ENCODE measurements at regions not wholly inside any gene's neighbourhood (a gene's known extent, or its start where the extent isn't known, plus 50 kb on each side); places are given as distances from the start of the nearest gene placed in this dataset.

- DNase-seq (no peak), ATAC-seq (ENCODE audit: insufficient read depth, low FRiP score) (no peak)
- Histone ChIP-seq H3K9me3 (ENCODE audit: control insufficient read depth in 4 of 4, insufficient read depth in 3 of 4, low read length in 3 of 4) (peaks cover 0 to 3% (median 0%) of the 10 kb centered on the region in 4 donors), H3K4me3 (no peak overlapping the region), H3K27me3 (ENCODE audit: control insufficient read depth in 3 of 3, insufficient read depth in 3 of 3, low read length in 2 of 3) (no peaks in the 10 kb centered on the region), H3K27ac (ENCODE audit: low read depth in 1 of 2, low read length in 1 of 2) (no peak overlapping the region), H3K4me1 (ENCODE audit: control insufficient read depth in 5 of 5, insufficient read depth in 5 of 5, low read length in 5 of 5) (no peaks in the 10 kb centered on the region), H3K36me3 (ENCODE audit: control insufficient read depth in 4 of 4, insufficient read depth in 4 of 4, low read length in 4 of 4) (no peaks in the 10 kb centered on the region), H3K9ac (ENCODE audit: insufficient read depth in 1 of 2, low read length in 2 of 2) (no peak overlapping the region)
- 68 to 72% methylated on average over 4 of the region's 4 CpGs for WGBS, 2 donors
- TF ChIP-seq, protein P1, sequence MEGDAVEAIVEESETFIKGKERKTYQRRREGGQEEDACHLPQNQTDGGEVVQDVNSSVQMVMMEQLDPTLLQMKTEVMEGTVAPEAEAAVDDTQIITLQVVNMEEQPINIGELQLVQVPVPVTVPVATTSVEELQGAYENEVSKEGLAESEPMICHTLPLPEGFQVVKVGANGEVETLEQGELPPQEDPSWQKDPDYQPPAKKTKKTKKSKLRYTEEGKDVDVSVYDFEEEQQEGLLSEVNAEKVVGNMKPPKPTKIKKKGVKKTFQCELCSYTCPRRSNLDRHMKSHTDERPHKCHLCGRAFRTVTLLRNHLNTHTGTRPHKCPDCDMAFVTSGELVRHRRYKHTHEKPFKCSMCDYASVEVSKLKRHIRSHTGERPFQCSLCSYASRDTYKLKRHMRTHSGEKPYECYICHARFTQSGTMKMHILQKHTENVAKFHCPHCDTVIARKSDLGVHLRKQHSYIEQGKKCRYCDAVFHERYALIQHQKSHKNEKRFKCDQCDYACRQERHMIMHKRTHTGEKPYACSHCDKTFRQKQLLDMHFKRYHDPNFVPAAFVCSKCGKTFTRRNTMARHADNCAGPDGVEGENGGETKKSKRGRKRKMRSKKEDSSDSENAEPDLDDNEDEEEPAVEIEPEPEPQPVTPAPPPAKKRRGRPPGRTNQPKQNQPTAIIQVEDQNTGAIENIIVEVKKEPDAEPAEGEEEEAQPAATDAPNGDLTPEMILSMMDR (IDR thresholded peaks at IDR 0.05; ENCODE audit: control extremely low read depth, extremely low read depth) = no peak
Observed at GRCh38 chr4:153997516-153997915, 208.6 kb upstream of the SFRP2 start.

DNA sequence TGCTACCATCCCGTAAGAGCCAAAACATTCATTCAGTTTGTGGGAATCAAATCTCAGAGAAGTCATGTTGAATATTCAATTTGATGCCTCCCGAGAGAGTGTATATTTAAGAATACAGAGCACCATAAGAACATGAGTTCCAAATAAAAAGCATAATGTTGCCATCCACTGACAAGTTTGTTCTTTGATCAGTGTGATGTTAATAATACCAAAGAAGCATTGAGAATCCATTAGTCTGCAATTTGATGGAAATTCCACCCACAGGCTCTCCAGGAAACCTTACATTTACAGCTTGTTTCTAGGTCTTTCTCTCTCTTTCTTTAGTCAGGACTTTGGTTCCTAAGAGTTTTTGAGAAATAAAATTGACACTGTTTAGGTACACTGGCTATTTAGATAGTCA is 200.6 kb upstream of the SFRP2 start:
- ATAC-seq (ENCODE audit: insufficient read depth, low FRiP score) (no peak), DNase-seq (no peak)
- Histone ChIP-seq H3K4me1 (ENCODE audit: control insufficient read depth in 5 of 5, insufficient read depth in 5 of 5, low read length in 5 of 5) (no peaks in the 10 kb centered on the region), H3K9ac (ENCODE audit: insufficient read depth in 1 of 2, low read length in 2 of 2) (no peak overlapping the region), H3K9me3 (ENCODE audit: control insufficient read depth in 4 of 4, insufficient read depth in 3 of 4, low read length in 3 of 4) (peaks cover 0 to 5% (median 0%) of the 10 kb centered on the region in 4 donors), H3K27me3 (ENCODE audit: control insufficient read depth in 3 of 3, insufficient read depth in 3 of 3, low read length in 2 of 3) (no peaks in the 10 kb centered on the region), H3K27ac (ENCODE audit: low read depth in 1 of 2, low read length in 1 of 2) (no peak overlapping the region), H3K4me3 (no peak overlapping the region), H3K36me3 (ENCODE audit: control insufficient read depth in 4 of 4, insufficient read depth in 4 of 4, low read length in 4 of 4) (no peaks in the 10 kb centered on the region)
- WGBS, 2 donors = 93 to 96% methylated on average over 2 of the region's 2 CpGs
- TF ChIP-seq, protein P1 (IDR thresholded peaks at IDR 0.05; ENCODE audit: control extremely low read depth, extremely low read depth) = no peak

- H3K27ac ChIP-seq (ENCODE audit: low read depth in 1 of 2, low read length in 1 of 2) = no peak overlapping the region
- H3K36me3 ChIP-seq (ENCODE audit: control insufficient read depth in 4 of 4, insufficient read depth in 4 of 4, low read length in 4 of 4) = no peaks in the 10 kb centered on the region
- WGBS, 2 donors = 58 to 68% methylated on average over 9 of the region's 9 CpGs
- DNase-seq = no peak
- no peak overlapping the region for H3K4me3 ChIP-seq
- peaks cover 0 to 5% (median 0%) of the 10 kb centered on the region in 4 donors for H3K9me3 ChIP-seq (ENCODE audit: control insufficient read depth in 4 of 4, insufficient read depth in 3 of 4, low read length in 3 of 4)
- no peak for ATAC-seq (ENCODE audit: insufficient read depth, low FRiP score)
- H3K27me3 ChIP-seq (ENCODE audit: control insufficient read depth in 3 of 3, insufficient read depth in 3 of 3, low read length in 2 of 3) = no peaks in the 10 kb centered on the region
- H3K9ac ChIP-seq (ENCODE audit: insufficient read depth in 1 of 2, low read length in 2 of 2) = no peak overlapping the region
- H3K4me1 ChIP-seq (ENCODE audit: control insufficient read depth in 5 of 5, insufficient read depth in 5 of 5, low read length in 5 of 5) = no peaks in the 10 kb centered on the region
- TF ChIP-seq, protein P1 (IDR thresholded peaks at IDR 0.05; ENCODE audit: control extremely low read depth, extremely low read depth) = no peak
Observed at GRCh38 chr4:153988492-153989363, 199.8 kb upstream of the SFRP2 start.
